GM12878 (cell line): ENCODE measurements at regions not wholly inside any gene's neighbourhood (a gene's known extent, or its start where the extent isn't known, plus 50 kb on each side); places are given as distances from the start of the nearest gene placed in this dataset.

Source experiments
- FOS ChIP-seq: IDR thresholded peaks from 3 replicates; pipeline ENCODE4 v1.6.1; 2011; ENCODE audit warnings: borderline replicate concordance; ENCODE audit not compliant: insufficient read length; ENCODE audit errors: extremely low read depth
- MAX ChIP-seq: IDR thresholded peaks from 2 replicates; pipeline ENCODE4 v1.6.1; 2012; ENCODE audit warnings: low read depth, low read length, improper control_type of control experiment
- POLR2A ChIP-seq: IDR thresholded peaks from 2 replicates; pipeline ENCODE4 v1.6.1; 2011; ENCODE audit warnings: low read depth, mild to moderate bottlenecking, low read length
- RB1 ChIP-seq: fragments of 450-650 bp; formaldehyde crosslinking; IDR thresholded peaks from 2 replicates; pipeline ENCODE4 v1.6.1; 2017; ENCODE audit warnings: mild to moderate bottlenecking, borderline replicate concordance
- RCOR1 ChIP-seq: conservative IDR thresholded peaks from 2 replicates; pipeline ENCODE4 v1.6.1; 2012; ENCODE audit warnings: low read depth, low read length, improper control_type of control experiment
- TARDBP ChIP-seq: IDR thresholded peaks from 2 replicates; pipeline ENCODE4 v1.6.1; 2016; ENCODE audit warnings: borderline replicate concordance
- TCF12 ChIP-seq: IDR thresholded peaks from 2 replicates; pipeline ENCODE4 v1.6.1; 2011; ENCODE audit warnings: low read depth, mild to moderate bottlenecking, low read length
- USF2 ChIP-seq: IDR thresholded peaks from 2 replicates; pipeline ENCODE4 v1.6.1; 2011; ENCODE audit warnings: low read depth, low read length, improper control_type of control experiment, borderline replicate concordance

- TF ChIP-seq RB1 (no peak), USF2 (no peak), RCOR1 (no peak), POLR2A (no peak), MAX (no peak), TARDBP (no peak), FOS (no peak), TCF12 (no peak)
Observed at GRCh38 chr22:48161298-48161697, 1398.8 kb downstream of the TBC1D22A start.
